ENCODE measurements at regions not wholly inside any gene's neighbourhood (a gene's known extent, or its start where the extent isn't known, plus 50 kb on each side); places are given as distances from the start of the nearest gene placed in this dataset.

DNA sequence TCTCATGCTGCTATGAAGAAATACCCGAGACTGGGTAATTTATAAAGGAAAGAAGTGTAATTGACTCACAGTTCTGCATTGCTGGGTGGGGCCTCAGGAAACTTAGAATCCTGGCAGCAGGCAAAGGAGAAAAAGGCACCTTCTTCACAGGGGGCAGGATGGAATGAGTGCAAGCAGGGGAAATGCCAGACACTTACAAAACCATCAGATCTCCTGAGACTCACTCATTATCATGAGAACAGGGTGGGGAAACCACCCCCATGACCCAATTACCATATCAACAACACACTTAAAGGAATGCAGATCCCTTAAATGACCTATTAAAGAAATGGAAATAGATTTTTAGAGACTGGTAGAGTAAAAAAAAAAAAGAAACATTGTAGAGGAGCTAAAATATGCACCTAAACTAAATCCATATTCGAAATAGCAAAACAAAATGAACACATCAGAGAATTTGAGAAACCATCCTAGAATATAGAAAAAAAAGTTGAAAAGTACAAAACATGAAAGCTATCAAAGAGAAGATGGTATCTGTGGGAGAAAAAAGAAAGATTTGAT lies 104.3 kb upstream of the UGT8 start (continued):
- TF ChIP-seq CHD7 (IDR thresholded peaks at IDR 0.05; ENCODE audit: insufficient replicate concordance, low read length) (peak; percentile 94), ATF3 (IDR thresholded peaks at IDR 0.05; ENCODE audit: insufficient read depth, low read depth, low read length) (no peak), KDM1A (IDR thresholded peaks at IDR 0.05; ENCODE audit: borderline replicate concordance, low read length) (no peak), POLR2AphosphoS5 (IDR thresholded peaks at IDR 0.05; ENCODE audit: low read depth, low read length) (no peak), BCL11A (IDR thresholded peaks at IDR 0.05; ENCODE audit: low read depth in 2 of 2, low read length in 2 of 2) (peak in 1 of 2 experiments; percentile 35), HDAC6 (IDR thresholded peaks at IDR 0.05; ENCODE audit: low read depth, low read length) (no peak), BACH1 (IDR thresholded peaks at IDR 0.05; ENCODE audit: low read length) (no peak), RNF2 (IDR thresholded peaks at IDR 0.05; ENCODE audit: borderline replicate concordance, low read depth, low read length, missing control alignments, poor library complexity, severe bottlenecking) (no peak), NANOG (IDR thresholded peaks at IDR 0.05; ENCODE audit: insufficient read depth, low read depth, low read length, poor library complexity, severe bottlenecking) (peak; percentile 82), CREB1 (IDR thresholded peaks at IDR 0.05) (no peak), EGR1 (IDR thresholded peaks at IDR 0.05; ENCODE audit: borderline replicate concordance, low read depth, low read length) (no peak)

Measured in H1 (cell line).